ENCODE measurements at regions not wholly inside any gene's neighbourhood (a gene's known extent, or its start where the extent isn't known, plus 50 kb on each side); places are given as distances from the start of the nearest gene placed in this dataset.
A peak's percentile ranks its signal among the peaks of the same experiment; 100 is the strongest.

DNA sequence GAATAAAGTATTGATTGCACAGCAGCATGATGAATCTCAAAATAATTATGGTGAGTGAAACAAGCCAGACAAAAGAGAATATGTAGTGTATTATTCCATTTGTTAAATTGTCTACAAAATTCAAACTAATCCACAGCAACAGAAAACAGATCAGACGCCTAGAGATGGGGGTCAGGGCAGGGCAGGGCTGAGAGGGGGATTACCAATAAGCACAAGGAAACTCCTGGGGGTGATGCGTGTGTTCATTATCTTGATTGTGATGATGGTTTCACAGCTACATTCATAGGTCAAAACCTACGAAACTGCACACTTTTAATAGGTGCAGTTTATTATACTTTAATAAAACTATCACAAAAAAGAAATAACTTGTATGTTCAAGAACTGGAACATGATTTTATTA lies 132.7 kb upstream of the CDK6 start:
- H3K4me3 ChIP-seq (ENCODE audit: low read depth, low read length) = no peak overlapping the region
- in situ Hi-C loops (cut with HindIII; ENCODE audit: low sequenced_read_pairs) = no loop called here
- no peak for DNase-seq (ENCODE audit: low read depth)
- TF ChIP-seq CTCF (IDR thresholded peaks at IDR 0.05; ENCODE audit: low read depth, low read length, missing control alignments) = no peak

DNA sequence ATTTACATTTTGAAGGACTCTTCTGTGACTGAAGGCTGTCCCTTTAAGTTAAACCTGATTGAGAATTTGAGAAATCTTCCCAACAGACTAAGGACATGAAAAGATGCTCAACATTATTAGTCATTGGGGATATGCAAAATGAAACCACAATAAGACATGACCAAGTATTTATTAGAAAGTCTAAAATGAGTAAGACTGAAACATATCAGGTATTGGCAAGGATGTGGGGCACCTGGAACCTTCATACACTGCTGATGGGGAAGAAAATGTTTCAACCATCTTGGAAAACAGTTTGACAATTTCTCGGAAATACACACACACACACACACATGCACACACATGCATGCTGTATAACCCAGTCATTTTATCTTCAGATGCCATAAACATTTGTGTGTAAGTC lies 132.1 kb upstream of the CDK6 start:
- in situ Hi-C loops (cut with HindIII; ENCODE audit: low sequenced_read_pairs) = no loop called here
- no peak overlapping the region for H3K4me3 ChIP-seq (ENCODE audit: low read depth, low read length)
- no peak for TF ChIP-seq CTCF (IDR thresholded peaks at IDR 0.05; ENCODE audit: low read depth, low read length, missing control alignments)
- no peak for DNase-seq (ENCODE audit: low read depth)

DNA sequence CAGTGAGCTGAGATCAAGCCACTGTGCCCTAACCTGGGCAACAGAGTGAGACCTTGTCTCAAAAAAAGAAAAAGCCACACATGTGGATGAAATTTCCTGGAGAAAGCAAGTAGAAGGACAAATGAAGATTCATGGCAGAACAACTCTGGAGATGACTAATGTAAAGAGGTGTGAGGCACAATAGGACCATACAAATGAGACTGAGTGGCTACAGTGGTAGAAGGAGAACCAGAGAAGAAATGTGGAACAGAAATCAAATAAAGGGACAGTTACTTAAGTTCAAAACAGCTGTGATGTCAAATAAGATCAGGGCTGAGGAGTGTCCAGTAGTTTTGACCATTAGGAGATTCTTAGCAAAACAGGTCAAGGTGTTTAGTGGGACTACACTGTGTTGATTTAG lies 130.9 kb upstream of the CDK6 start:
- no peak for TF ChIP-seq CTCF (IDR thresholded peaks at IDR 0.05; ENCODE audit: low read depth, low read length, missing control alignments)
- DNase-seq (ENCODE audit: low read depth) = no peak
- in situ Hi-C loops (cut with HindIII; ENCODE audit: low sequenced_read_pairs) = no loop called here

DNA sequence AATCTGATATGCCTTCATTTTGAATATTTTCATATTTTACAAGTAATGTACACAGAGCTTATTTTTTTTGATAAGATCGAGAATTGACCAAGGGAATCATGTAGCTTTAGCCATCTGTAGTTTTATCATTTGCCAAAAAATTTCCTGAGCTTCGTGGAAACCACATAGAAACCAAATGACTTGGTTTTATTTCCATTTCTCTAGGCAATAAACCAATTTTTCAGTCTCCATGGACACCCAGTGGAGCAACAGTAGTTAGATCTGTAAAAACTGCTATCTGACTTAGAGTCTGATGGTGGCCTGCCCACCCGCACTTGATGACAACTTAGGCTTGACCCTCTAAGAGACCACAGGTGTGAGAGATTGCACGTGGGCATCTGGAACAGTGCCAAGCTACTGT lies 127.8 kb upstream of the CDK6 start:
- no peak overlapping the region for H3K4me3 ChIP-seq (ENCODE audit: low read depth, low read length)
- peak; percentile 9 for DNase-seq (ENCODE audit: low read depth)
- no peak for TF ChIP-seq CTCF (IDR thresholded peaks at IDR 0.05; ENCODE audit: low read depth, low read length, missing control alignments)
- in situ Hi-C loops (cut with HindIII; ENCODE audit: low sequenced_read_pairs) = no loop called here

More for the DNA sequence above, 130.9 kb upstream of the CDK6 start:
- H3K4me3 ChIP-seq (ENCODE audit: low read depth, low read length) = no peak overlapping the region

GRCh38 chr7:92963566-92963965 lies 127.2 kb upstream of the CDK6 start:
- no peak for DNase-seq (ENCODE audit: low read depth)
- no peak overlapping the region for H3K4me3 ChIP-seq (ENCODE audit: low read depth, low read length)
- TF ChIP-seq CTCF (IDR thresholded peaks at IDR 0.05; ENCODE audit: low read depth, low read length, missing control alignments) = no peak
- in situ Hi-C loops (cut with HindIII; ENCODE audit: low sequenced_read_pairs) = no loop called here

DNA sequence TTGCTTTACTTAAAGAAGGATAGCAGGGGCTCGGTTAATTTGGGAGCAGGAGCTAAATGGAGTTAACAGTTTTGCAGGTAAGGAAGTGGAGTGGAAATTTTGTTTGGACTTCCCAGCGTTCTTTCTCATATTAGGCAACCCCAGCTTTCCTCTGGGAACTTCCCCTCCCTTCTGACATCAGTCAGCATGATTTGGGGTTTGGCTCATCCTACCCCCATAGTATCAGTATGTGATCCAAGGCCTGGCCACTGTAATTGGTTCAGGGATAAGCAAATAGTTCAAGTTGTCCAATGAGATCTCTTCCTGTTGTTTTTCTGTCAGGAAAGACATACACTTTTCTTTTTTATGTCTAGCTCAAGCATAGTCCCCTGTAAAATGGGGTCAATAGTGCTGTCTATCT lies 125.6 kb upstream of the CDK6 start:
- in situ Hi-C loops (cut with HindIII; ENCODE audit: low sequenced_read_pairs) = no loop called here
- DNase-seq (ENCODE audit: low read depth) = no peak
- no peak for TF ChIP-seq CTCF (IDR thresholded peaks at IDR 0.05; ENCODE audit: low read depth, low read length, missing control alignments)
- no peak overlapping the region for H3K4me3 ChIP-seq (ENCODE audit: low read depth, low read length)

GRCh38 chr7:92956575-92956974 lies 120.2 kb upstream of the CDK6 start:
- no peak overlapping the region for H3K4me3 ChIP-seq (ENCODE audit: low read depth, low read length)
- no peak for TF ChIP-seq CTCF (IDR thresholded peaks at IDR 0.05; ENCODE audit: low read depth, low read length, missing control alignments)
- in situ Hi-C loops (cut with HindIII; ENCODE audit: low sequenced_read_pairs) = no loop called here
- DNase-seq (ENCODE audit: low read depth) = no peak
